H1 (cell line): ENCODE measurements at regions not wholly inside any gene's neighbourhood (a gene's known extent, or its start where the extent isn't known, plus 50 kb on each side); places are given as distances from the start of the nearest gene placed in this dataset.

Experiments
- CTCF ChIA-PET: fragments of 300-600 bp; sonication (Branson Sonifier 250); formaldehyde crosslinking; loops from one replicate; lab custom pipeline; 2021; ENCODE audit not compliant: partially characterized antibody; lab: Charles Lee
- POLR2A ChIA-PET: fragments of 300-600 bp; sonication (Branson Sonifier 250); formaldehyde crosslinking; loops from one replicate; lab custom pipeline; 2021; ENCODE audit warnings: inconsistent platforms; ENCODE audit not compliant: partially characterized antibody; lab: Charles Lee
- DNase-seq, 2 experiments: peaks; one replicate each; pipeline versions ENCODE4 v3.0.0 to v3.0.0-alpha.2; 2010 to 2022; ENCODE audit warnings: low spot score in 2 of 2, low read depth in 1 of 2, mixed read lengths in 1 of 2
- FAIRE-seq: peaks from 2 replicates; lab custom pipeline; 2011; peaks lifted over from hg19 to GRCh38; lab: Jason Lieb, UNC
- H2AFZ ChIP-seq: 2 replicates; pipeline ENCODE4 v1.8.1; 2012; ENCODE audit warnings: low read length, inconsistent platforms
- H2AK5ac ChIP-seq: 2 replicates; pipeline ENCODE4 v1.6.1; 2013; ENCODE audit warnings: low read depth, low read length
- H2BK120ac ChIP-seq: replicated peaks from 2 replicates; pipeline ENCODE3; 2013; ENCODE audit warnings: low read depth, low read length, inconsistent platforms
- H2BK12ac ChIP-seq: 2 replicates; pipeline ENCODE4 v1.6.1; 2013; ENCODE audit warnings: low read depth, low read length
- H2BK15ac ChIP-seq: 2 replicates; pipeline ENCODE4 v1.6.1; 2013; ENCODE audit warnings: low read length
- H2BK20ac ChIP-seq: 2 replicates; pipeline ENCODE4 v1.6.1; 2013; ENCODE audit warnings: low read length
- H2BK5ac ChIP-seq: 2 replicates; pipeline ENCODE4 v1.6.1; 2013; ENCODE audit warnings: low read depth, low read length
- H3K14ac ChIP-seq: 2 replicates; pipeline ENCODE4 v1.6.1; 2013; ENCODE audit warnings: inconsistent platforms; ENCODE audit not compliant: insufficient read length
- H3K18ac ChIP-seq: 2 replicates; pipeline ENCODE4 v1.6.1; 2013; ENCODE audit warnings: low read length; ENCODE audit errors: extremely low read depth
- H3K23ac ChIP-seq: 2 replicates; pipeline ENCODE4 v1.6.1; 2013; ENCODE audit warnings: inconsistent platforms; ENCODE audit not compliant: insufficient read length
- H3K23me2 ChIP-seq: 2 replicates; pipeline ENCODE4 v1.6.1; 2013; ENCODE audit warnings: low read depth, low read length
- H3K27ac ChIP-seq: 2 replicates; pipeline ENCODE4 v1.6.1; 2011; ENCODE audit warnings: low read depth, low read length, inconsistent platforms
- H3K27me3 ChIP-seq, 4 experiments: replicated peaks in 1 of 4; 1 replicate in 1 of 4; 2 replicates in 3 of 4; pipeline versions ENCODE4 v1.6.1 to v1.8.1; 2011 to 2013; ENCODE audit warnings: low read length in 3 of 4, mild to moderate bottlenecking in 3 of 4, inconsistent platforms in 2 of 4, mixed read lengths in 2 of 4, moderate library complexity in 1 of 4; ENCODE audit not compliant: control insufficient read depth in 3 of 4, insufficient read depth in 3 of 4; ENCODE audit errors: extremely low read depth in 1 of 4
- H3K36me3 ChIP-seq, 4 experiments: 2 replicates each; pipeline versions ENCODE4 v1.6.1 to v1.8.1; 2011 to 2013; ENCODE audit warnings: mild to moderate bottlenecking in 4 of 4, low read length in 3 of 4, moderate library complexity in 2 of 4, control low read depth in 1 of 4, inconsistent platforms in 1 of 4; ENCODE audit not compliant: insufficient read depth in 4 of 4, control insufficient read depth in 2 of 4
- H3K4ac ChIP-seq: replicated peaks from 2 replicates; pipeline ENCODE3; 2013; ENCODE audit warnings: low read length, low read depth, mixed read lengths, inconsistent platforms; ENCODE audit not compliant: insufficient read length
- H3K4me1 ChIP-seq, 4 experiments: replicated peaks in 1 of 4; 1 replicate in 1 of 4; 2 replicates in 3 of 4; pipeline versions ENCODE4 v1.6.1 to v1.8.1; 2011 to 2013; ENCODE audit warnings: low read length in 3 of 4, inconsistent platforms in 2 of 4, mixed read lengths in 1 of 4; ENCODE audit not compliant: insufficient read depth in 4 of 4, control insufficient read depth in 3 of 4
- H3K4me2 ChIP-seq, 2 experiments: 2 replicates each; pipeline versions ENCODE4 v1.6.1 to v1.8.1; 2011 to 2013; ENCODE audit warnings: low read depth in 2 of 2, low read length in 2 of 2, control low read depth in 1 of 2, inconsistent platforms in 1 of 2, mild to moderate bottlenecking in 1 of 2; ENCODE audit not compliant: insufficient read depth in 1 of 2
- H3K4me3 ChIP-seq, 4 experiments: fragments of 200-600, 300-600 bp in 1 of 4; sonication (generic), shearing (Covaris generic), sonication (Bioruptor Twin) in 1 of 4; 2 replicates each; pipeline versions ENCODE4 v1.5.1 to v1.8.1; 2011 to 2016; ENCODE audit warnings: low read length in 4 of 4, low read depth in 3 of 4, control low read depth in 2 of 4, inconsistent platforms in 2 of 4, mild to moderate bottlenecking in 2 of 4, mixed read lengths in 1 of 4, moderate library complexity in 1 of 4; ENCODE audit not compliant: insufficient read depth in 2 of 4; ENCODE audit errors: extremely low read depth in 1 of 4
- H3K56ac ChIP-seq: replicated peaks from 2 replicates; pipeline ENCODE3; 2013; ENCODE audit warnings: low read depth, mild to moderate bottlenecking, mixed read lengths, low read length, inconsistent platforms; ENCODE audit not compliant: insufficient read length
- H3K79me1 ChIP-seq: 2 replicates; pipeline ENCODE4 v1.6.1; 2013; ENCODE audit warnings: low read depth, low read length, control low read depth
- H3K79me2 ChIP-seq, 2 experiments: 2 replicates each; pipeline versions ENCODE4 v1.6.1 to v1.8.1; 2012 to 2013; ENCODE audit warnings: low read length in 2 of 2, mild to moderate bottlenecking in 2 of 2, inconsistent platforms in 1 of 2; ENCODE audit not compliant: insufficient read depth in 2 of 2, control insufficient read depth in 1 of 2
- H3K9ac ChIP-seq, 4 experiments: replicated peaks in 1 of 4; 1 replicate in 1 of 4; 2 replicates in 3 of 4; pipeline versions ENCODE4 v1.6.1 to v1.8.1; 2011 to 2013; ENCODE audit warnings: low read depth in 3 of 4, low read length in 3 of 4, control low read depth in 2 of 4, mild to moderate bottlenecking in 2 of 4, moderate library complexity in 2 of 4, inconsistent platforms in 1 of 4; ENCODE audit errors: extremely low read depth in 1 of 4
- H3K9me3 ChIP-seq, 2 experiments: 2 replicates each; pipeline versions ENCODE4 v1.6.1 to v1.8.1; 2012 to 2013; ENCODE audit warnings: mild to moderate bottlenecking in 2 of 2, moderate library complexity in 2 of 2, control low read depth in 1 of 2, inconsistent platforms in 1 of 2, low read depth in 1 of 2, low read length in 1 of 2, mixed read lengths in 1 of 2; ENCODE audit not compliant: insufficient read depth in 2 of 2
- H4K20me1 ChIP-seq, 2 experiments: replicated peaks in 1 of 2; 2 replicates each; pipeline versions ENCODE3 to v1.8.1; 2011 to 2013; ENCODE audit warnings: inconsistent platforms in 2 of 2, low read length in 2 of 2, mild to moderate bottlenecking in 1 of 2; ENCODE audit not compliant: insufficient read depth in 2 of 2, control insufficient read depth in 1 of 2
- H4K5ac ChIP-seq: 2 replicates; pipeline ENCODE4 v1.6.1; 2013; ENCODE audit warnings: low read length, low read depth, mixed read lengths, inconsistent platforms; ENCODE audit not compliant: insufficient read length
- H4K8ac ChIP-seq: 2 replicates; pipeline ENCODE4 v1.8.0; 2013; ENCODE audit warnings: mild to moderate bottlenecking, moderate library complexity, low read length, inconsistent platforms; ENCODE audit not compliant: insufficient read depth; ENCODE audit errors: extremely low read depth
- H4K91ac ChIP-seq: replicated peaks from 2 replicates; pipeline ENCODE3; 2013; ENCODE audit warnings: low read length, mixed read lengths, inconsistent platforms; ENCODE audit not compliant: insufficient read length
- EP300 ChIP-seq, 2 experiments: IDR thresholded peaks; 1 replicate in 1 of 2; 2 replicates in 1 of 2; pipeline ENCODE4 v1.6.1; 2011 to 2012; ENCODE audit warnings: low read depth in 2 of 2, low read length in 2 of 2, mild to moderate bottlenecking in 2 of 2, borderline replicate concordance in 1 of 2, inconsistent platforms in 1 of 2, moderate library complexity in 1 of 2
- EZH2 ChIP-seq: fragments of 200-600 bp; sonication (generic); IDR thresholded peaks from 2 replicates; pipeline ENCODE4 v1.7.1; 2012; ENCODE audit warnings: low read depth, mild to moderate bottlenecking, moderate library complexity, low read length, inconsistent platforms; ENCODE audit not compliant: severe bottlenecking
- GABPA ChIP-seq: IDR thresholded peaks from 2 replicates; pipeline ENCODE4 v1.6.1; 2011; ENCODE audit warnings: mild to moderate bottlenecking, low read length, moderate library complexity, borderline replicate concordance; ENCODE audit not compliant: insufficient read depth
- HDAC2 ChIP-seq, 2 experiments: fragments of 300-600 bp in 1 of 2; sonication (generic) in 1 of 2; IDR thresholded peaks; 2 replicates each; pipeline ENCODE4 v1.6.1; 2011 to 2012; ENCODE audit warnings: low read depth in 2 of 2, low read length in 2 of 2, mild to moderate bottlenecking in 2 of 2, moderate library complexity in 2 of 2, borderline replicate concordance in 1 of 2, inconsistent platforms in 1 of 2
- KDM1A ChIP-seq: fragments of 200-600, 300-600 bp; sonication (generic); IDR thresholded peaks from 2 replicates; pipeline ENCODE4 v1.7.1; 2016; ENCODE audit warnings: mild to moderate bottlenecking, low read length, borderline replicate concordance
- POLR2A ChIP-seq, 2 experiments: IDR thresholded peaks; 1 replicate in 1 of 2; 2 replicates in 1 of 2; pipeline ENCODE4 v1.6.1; 2011; ENCODE audit warnings: low read depth in 2 of 2, low read length in 2 of 2, mild to moderate bottlenecking in 2 of 2; ENCODE audit errors: control extremely low read depth in 1 of 2
- POU5F1 ChIP-seq: IDR thresholded peaks from 2 replicates; pipeline ENCODE4 v1.6.1; 2011; ENCODE audit warnings: low read depth, mild to moderate bottlenecking, low read length, moderate library complexity
- RFX5 ChIP-seq: IDR thresholded peaks from 2 replicates; pipeline ENCODE4 v1.6.1; 2011; ENCODE audit warnings: low read depth, low read length, improper control_type of control experiment, borderline replicate concordance
- SP4 ChIP-seq: IDR thresholded peaks from 2 replicates; pipeline ENCODE4 v1.6.1; 2012; ENCODE audit warnings: low read length, inconsistent platforms
- ZNF274 ChIP-seq: IDR thresholded peaks from 2 replicates; pipeline ENCODE4 v1.7.0; 2012; ENCODE audit warnings: low read length, borderline replicate concordance; ENCODE audit errors: extremely low read depth
- WGBS, 2 experiments: shearing (Covaris generic) in 1 of 2; methylation state at CpG; one replicate each; pipeline versions ENCODE4 v1.1.6 to v1.1.7; 2013 to 2015; ENCODE audit warnings: low lambda C conversion rate in 2 of 2, mixed read lengths in 2 of 2, inconsistent platforms in 1 of 2, low coverage in 1 of 2, missing lambda C conversion rate in 1 of 2; ENCODE audit not compliant: insufficient replicate concordance in 2 of 2, insufficient coverage in 1 of 2, insufficient read length in 1 of 2; ENCODE audit errors: extremely low coverage in 1 of 2, missing lambda C conversion rate in 1 of 2; 5-methylcytosine and 5-hydroxymethylcytosine counted together
- TF ChIP-seq, protein P1 (sequence below): IDR thresholded peaks from 2 replicates; pipeline ENCODE4 v1.6.1; 2012; ENCODE audit warnings: inconsistent platforms
- TF ChIP-seq, protein P2 (sequence below), 3 experiments: IDR thresholded peaks; 1 replicate in 2 of 3; 2 replicates in 1 of 3; pipeline versions ENCODE4 v1.5.1 to v1.6.1; 2011; ENCODE audit warnings: low read length in 3 of 3, mild to moderate bottlenecking in 3 of 3, inconsistent platforms in 2 of 3, low read depth in 1 of 3, moderate library complexity in 1 of 3; ENCODE audit not compliant: insufficient read depth in 1 of 3; ENCODE audit errors: control extremely low read depth in 1 of 3

DNA sequence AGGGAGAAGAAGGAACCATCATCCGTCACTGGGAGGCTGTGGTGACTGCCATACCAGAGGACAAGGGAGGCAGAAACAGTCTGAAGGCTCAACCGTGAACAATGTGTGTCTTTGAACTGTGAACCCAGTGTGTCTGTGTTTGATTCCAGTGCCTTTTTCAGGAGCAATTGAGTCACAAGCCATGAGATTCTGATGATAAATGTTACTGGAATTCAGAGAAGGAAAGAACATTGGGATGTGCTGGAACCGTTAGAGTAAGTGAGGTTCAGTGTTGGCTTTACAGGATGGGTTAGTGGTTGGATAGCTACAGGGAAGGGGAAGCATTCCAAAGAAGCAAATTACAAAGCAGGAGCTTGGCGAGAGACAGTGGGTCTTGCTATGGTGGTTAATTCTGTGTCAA, 464.4 kb downstream of the TRIML1 start:
- H2BK120ac ChIP-seq: no peak overlapping the region
- no peak overlapping the region for H2AK5ac ChIP-seq
- 90% methylated on average over 4 of the region's 4 CpGs; no CpG with 5 or more reads in 1 of the 2 experiments for WGBS, 2 experiments
- no peaks in the 10 kb centered on the region for H3K79me1 ChIP-seq
- H2BK15ac ChIP-seq: no peak overlapping the region
- H3K56ac ChIP-seq: no peak overlapping the region
- H3K18ac ChIP-seq: no peak overlapping the region
- no peak overlapping the region for H4K8ac ChIP-seq
- H4K91ac ChIP-seq: no peak overlapping the region
- no peak overlapping the region for H2BK12ac ChIP-seq
- H3K14ac ChIP-seq: no peak overlapping the region
- H3K4ac ChIP-seq: no peak overlapping the region
- no peak overlapping the region for H3K4me2 ChIP-seq
- no peaks in the 10 kb centered on the region for H3K9me3 ChIP-seq
- no peaks in the 10 kb centered on the region for H3K23me2 ChIP-seq
- DNase-seq (no peak), FAIRE-seq (no peak)
- no peak overlapping the region for H4K5ac ChIP-seq
- ChIA-PET POLR2A (no interaction called here), CTCF (interaction anchor here (1.3 kb wide), 1 partner anchor 14 kb away, joined by 3 read pairs; no protein-coding TSS in a partner anchor)
- no peak overlapping the region for H2BK20ac ChIP-seq
- H3K23ac ChIP-seq: no peak overlapping the region
- H3K36me3 ChIP-seq: no peaks in the 10 kb centered on the region
- H3K9ac ChIP-seq: no peak overlapping the region
- H3K79me2 ChIP-seq: no peaks in the 10 kb centered on the region
- no peak overlapping the region for H2BK5ac ChIP-seq
- no peak overlapping the region for H3K4me3 ChIP-seq
- H3K4me1 ChIP-seq: no peaks in the 10 kb centered on the region
- H3K27ac ChIP-seq: no peak overlapping the region
- H2AFZ ChIP-seq: no peak overlapping the region; the same call in 1 of the 2 replicates
- H3K27me3 ChIP-seq: no peaks in the 10 kb centered on the region
- H4K20me1 ChIP-seq: no peaks in the 10 kb centered on the region
- TF ChIP-seq GABPA (no peak), HDAC2 (IDR thresholded peaks at IDR 0.05; ENCODE audit: borderline replicate concordance in 1 of 2, low read depth in 2 of 2, low read length in 2 of 2) (no peak), EZH2 (no peak), ZNF274 (no peak), RFX5 (no peak), POLR2A (IDR thresholded peaks at IDR 0.05; ENCODE audit: control extremely low read depth in 1 of 2, low read depth in 2 of 2, low read length in 2 of 2) (no peak), POU5F1 (no peak), KDM1A (no peak), SP4 (no peak), EP300 (IDR thresholded peaks at IDR 0.05; ENCODE audit: borderline replicate concordance in 1 of 2, low read depth in 2 of 2, low read length in 2 of 2) (no peak)
- TF ChIP-seq, protein P1, sequence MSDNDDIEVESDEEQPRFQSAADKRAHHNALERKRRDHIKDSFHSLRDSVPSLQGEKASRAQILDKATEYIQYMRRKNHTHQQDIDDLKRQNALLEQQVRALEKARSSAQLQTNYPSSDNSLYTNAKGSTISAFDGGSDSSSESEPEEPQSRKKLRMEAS: no peak
- TF ChIP-seq, protein P2, sequence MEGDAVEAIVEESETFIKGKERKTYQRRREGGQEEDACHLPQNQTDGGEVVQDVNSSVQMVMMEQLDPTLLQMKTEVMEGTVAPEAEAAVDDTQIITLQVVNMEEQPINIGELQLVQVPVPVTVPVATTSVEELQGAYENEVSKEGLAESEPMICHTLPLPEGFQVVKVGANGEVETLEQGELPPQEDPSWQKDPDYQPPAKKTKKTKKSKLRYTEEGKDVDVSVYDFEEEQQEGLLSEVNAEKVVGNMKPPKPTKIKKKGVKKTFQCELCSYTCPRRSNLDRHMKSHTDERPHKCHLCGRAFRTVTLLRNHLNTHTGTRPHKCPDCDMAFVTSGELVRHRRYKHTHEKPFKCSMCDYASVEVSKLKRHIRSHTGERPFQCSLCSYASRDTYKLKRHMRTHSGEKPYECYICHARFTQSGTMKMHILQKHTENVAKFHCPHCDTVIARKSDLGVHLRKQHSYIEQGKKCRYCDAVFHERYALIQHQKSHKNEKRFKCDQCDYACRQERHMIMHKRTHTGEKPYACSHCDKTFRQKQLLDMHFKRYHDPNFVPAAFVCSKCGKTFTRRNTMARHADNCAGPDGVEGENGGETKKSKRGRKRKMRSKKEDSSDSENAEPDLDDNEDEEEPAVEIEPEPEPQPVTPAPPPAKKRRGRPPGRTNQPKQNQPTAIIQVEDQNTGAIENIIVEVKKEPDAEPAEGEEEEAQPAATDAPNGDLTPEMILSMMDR (IDR thresholded peaks at IDR 0.05; ENCODE audit: control extremely low read depth in 1 of 3, insufficient read depth in 1 of 3, low read depth in 1 of 3, low read length in 3 of 3): no peak
